GM20431 (cell line): ENCODE measurements at regions not wholly inside any gene's neighbourhood (a gene's known extent, or its start where the extent isn't known, plus 50 kb on each side); places are given as distances from the start of the nearest gene placed in this dataset.
"Not testable (repeated sequence)": the region's sequence is repeated elsewhere in the genome, so short reads cannot be mapped to it uniquely, and the experiment has no call there.

ENCODE experiments used
- in situ Hi-C: fragments of 300-500 bp; cut with MseI, MboI; formaldehyde crosslinking; loops from one replicate; pipeline ENCODE4 v1.15.0; 2020; ENCODE audit warnings: low sequenced_read_pairs; ENCODE audit not compliant: unreplicated experiment

GRCh38 chr2:175872721-175873120 is 129.3 kb downstream of the LNPK start:
- in situ Hi-C loops: no loop called here

GRCh38 chr2:175872005-175872348 is 130.1 kb downstream of the LNPK start:
- in situ Hi-C loops: no loop called here

- in situ Hi-C loops: no loop called here
Observed at GRCh38 chr2:175871331-175872004, 130.6 kb downstream of the LNPK start.

GRCh38 chr2:175865716-175866115 is 136.4 kb downstream of the LNPK start:
- in situ Hi-C loops: no loop called here

GRCh38 chr2:175864137-175864850 is 137.8 kb downstream of the LNPK start:
- in situ Hi-C loops: no loop called here

GRCh38 chr2:175861958-175862357 is 140.1 kb downstream of the LNPK start:
- in situ Hi-C loops: no loop called here

GRCh38 chr2:175855794-175856453 is 146.1 kb downstream of the LNPK start:
- in situ Hi-C loops: no loop called here

GRCh38 chr2:175855236-175855635 is 146.8 kb downstream of the LNPK start:
- in situ Hi-C loops: no loop called here

- in situ Hi-C loops: no loop called here
Observed at GRCh38 chr2:175854665-175855064, 147.4 kb downstream of the LNPK start.

- in situ Hi-C loops: no loop called here
Observed at GRCh38 chr2:175854129-175854528, 147.9 kb downstream of the LNPK start.

GRCh38 chr2:175853616-175853890 is 148.5 kb downstream of the LNPK start:
- in situ Hi-C loops: no loop called here

- in situ Hi-C loops: no loop called here
Observed at GRCh38 chr2:175852879-175853615, 149.0 kb downstream of the LNPK start.

- in situ Hi-C loops: no loop called here
Observed at GRCh38 chr2:175847128-175847527, 154.9 kb downstream of the LNPK start.

- in situ Hi-C loops: no loop called here
Observed at GRCh38 chr2:175844169-175844568, 157.9 kb downstream of the LNPK start.

- in situ Hi-C loops: no loop called here
Observed at GRCh38 chr2:175843625-175844024, 158.4 kb downstream of the LNPK start.

- in situ Hi-C loops: no loop called here
Observed at GRCh38 chr2:175842996-175843395, 159.1 kb downstream of the LNPK start.

- in situ Hi-C loops: not testable (repeated sequence)
Observed at GRCh38 chr2:175840765-175841164, 161.3 kb downstream of the LNPK start.

- in situ Hi-C loops: no loop called here
Observed at GRCh38 chr2:175840256-175840655, 161.8 kb downstream of the LNPK start.

GRCh38 chr2:175838979-175839378 is 163.1 kb downstream of the LNPK start:
- in situ Hi-C loops: no loop called here

GRCh38 chr2:175837046-175837445 is 165.0 kb downstream of the LNPK start:
- in situ Hi-C loops: no loop called here

- in situ Hi-C loops: no loop called here
Observed at GRCh38 chr2:175836361-175836760, 165.7 kb downstream of the LNPK start.
